ENCODE measurements at regions not wholly inside any gene's neighbourhood (a gene's known extent, or its start where the extent isn't known, plus 50 kb on each side); places are given as distances from the start of the nearest gene placed in this dataset.
A peak's percentile ranks its signal among the peaks of the same experiment; 100 is the strongest.

DNA sequence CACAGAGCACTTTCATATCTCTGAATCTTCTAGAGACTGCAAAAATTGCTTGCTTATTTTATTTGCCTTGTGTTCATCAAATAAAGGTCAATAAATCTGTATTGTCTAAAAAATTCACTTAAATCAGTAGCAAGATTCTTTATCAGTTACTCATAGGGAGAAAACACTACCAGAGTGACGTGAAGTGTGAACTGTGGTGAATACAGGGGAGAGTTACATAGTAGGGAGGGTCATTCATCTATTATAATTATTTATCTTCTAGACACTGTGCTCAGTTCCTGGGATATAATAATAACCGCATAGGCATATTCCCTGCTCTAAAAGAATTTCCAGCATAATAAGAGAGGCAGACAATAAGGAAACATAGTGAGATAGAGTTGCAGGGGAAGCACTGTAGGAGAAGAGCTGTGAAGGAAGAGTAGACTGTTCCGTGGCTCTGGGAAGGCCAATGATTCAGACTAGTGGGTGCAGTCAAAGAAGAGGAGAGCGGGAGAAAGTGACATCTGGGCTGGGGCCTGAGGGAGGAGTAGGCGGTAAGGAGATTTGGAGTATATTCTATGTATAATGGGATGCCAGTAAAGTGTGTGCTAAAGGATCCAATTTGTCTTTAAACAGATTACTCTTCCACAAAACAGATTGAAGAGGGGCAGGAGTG, 84.0 kb upstream of the TDRD3 start:
- in situ Hi-C loops (cut with MboI; ENCODE audit: low pct_unique_long_range_greater_than_20kb, low sequenced_read_pairs, unreplicated experiment), result no loop called here
- TF ChIP-seq CTCF (IDR thresholded peaks at IDR 0.05; ENCODE audit: extremely low read depth, insufficient read depth, missing control alignments), result no peak

DNA sequence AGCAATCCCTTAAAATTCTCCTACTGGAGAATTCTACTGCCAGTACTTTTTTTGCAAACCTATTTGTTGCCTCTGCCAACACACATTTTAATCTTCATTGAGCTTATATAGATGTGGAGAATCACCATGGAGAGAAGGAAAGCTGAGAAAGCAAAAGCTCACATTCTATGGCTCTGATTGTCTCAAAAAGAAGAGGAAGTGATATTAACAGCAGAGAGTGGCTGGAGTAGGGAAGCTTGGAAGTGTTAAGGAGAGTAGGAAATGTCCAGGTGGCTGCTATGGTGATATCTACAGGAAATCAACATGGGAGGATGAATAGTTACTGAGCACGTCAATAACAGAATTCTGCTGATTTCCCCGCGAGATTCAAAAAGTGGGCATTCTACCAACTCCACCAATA, 78.8 kb upstream of the TDRD3 start:
- in situ Hi-C loops (cut with MboI; ENCODE audit: low pct_unique_long_range_greater_than_20kb, low sequenced_read_pairs, unreplicated experiment), result no loop called here
- no peak for DNase-seq (ENCODE audit: low spot score)

More for the DNA sequence above, 84.0 kb upstream of the TDRD3 start:
- no peak for DNase-seq (ENCODE audit: low spot score)

DNA sequence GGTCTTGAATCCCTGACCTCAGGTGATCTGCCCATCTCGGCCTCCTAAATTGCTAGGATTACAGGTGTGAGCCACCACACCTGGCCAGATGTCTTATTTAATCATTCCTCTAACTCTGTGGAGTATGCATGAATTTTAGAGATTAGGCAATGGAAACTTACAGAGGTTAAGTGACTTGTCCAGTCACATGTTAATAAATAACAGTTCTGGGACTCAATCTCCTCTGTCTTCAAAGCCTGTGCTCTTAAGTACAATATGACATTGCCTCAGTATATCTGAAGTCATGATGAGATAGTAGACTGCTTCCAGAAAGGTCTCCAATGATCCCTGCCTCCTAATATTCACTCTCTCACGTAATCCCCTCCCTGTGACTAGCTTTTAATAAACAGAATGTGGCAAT, 72.9 kb upstream of the TDRD3 start:
- TF ChIP-seq CTCF (IDR thresholded peaks at IDR 0.05; ENCODE audit: extremely low read depth, insufficient read depth, missing control alignments), result no peak
- in situ Hi-C loops (cut with MboI; ENCODE audit: low pct_unique_long_range_greater_than_20kb, low sequenced_read_pairs, unreplicated experiment), result no loop called here

More for the DNA sequence above, 78.8 kb upstream of the TDRD3 start:
- no peak for TF ChIP-seq CTCF (IDR thresholded peaks at IDR 0.05; ENCODE audit: extremely low read depth, insufficient read depth, missing control alignments)

DNA sequence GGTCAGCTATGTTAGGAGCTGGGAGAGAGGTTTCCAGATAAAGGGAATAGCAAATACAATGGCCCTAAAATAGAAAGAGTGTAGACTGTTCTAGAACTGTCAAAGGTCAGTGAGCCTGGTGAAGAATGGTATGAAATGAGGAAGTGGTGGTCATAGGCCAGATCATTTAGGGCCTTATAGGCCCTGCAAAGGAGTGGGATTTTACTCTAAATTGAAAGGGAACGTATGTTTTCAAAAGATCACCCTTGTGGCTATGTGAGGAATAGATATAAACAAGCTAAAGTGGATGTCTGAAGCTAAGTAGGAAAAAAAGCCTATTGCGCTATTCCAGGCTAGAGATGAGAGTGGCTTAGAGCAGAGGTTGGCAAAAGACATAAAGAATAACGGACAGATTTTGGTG, 70.7 kb upstream of the TDRD3 start:
- TF ChIP-seq CTCF (IDR thresholded peaks at IDR 0.05; ENCODE audit: extremely low read depth, insufficient read depth, missing control alignments), result no peak
- DNase-seq (ENCODE audit: low spot score), result no peak
- in situ Hi-C loops (cut with MboI; ENCODE audit: low pct_unique_long_range_greater_than_20kb, low sequenced_read_pairs, unreplicated experiment), result loop anchor here (25.0 kb wide), 2 partner anchors 639 to 939 kb away; no protein-coding TSS in a partner anchor

More for the DNA sequence above, 72.9 kb upstream of the TDRD3 start:
- DNase-seq (ENCODE audit: low spot score), result no peak

- DNase-seq (ENCODE audit: low spot score), result no peak
- in situ Hi-C loops (cut with MboI; ENCODE audit: low pct_unique_long_range_greater_than_20kb, low sequenced_read_pairs, unreplicated experiment), result loop anchor here (25.0 kb wide), 2 partner anchors 640 to 940 kb away; no protein-coding TSS in a partner anchor
- no peak for TF ChIP-seq CTCF (IDR thresholded peaks at IDR 0.05; ENCODE audit: extremely low read depth, insufficient read depth, missing control alignments)
Observed at GRCh38 chr13:60327511-60327910, 69.5 kb upstream of the TDRD3 start.

GRCh38 chr13:60328073-60328472, 68.9 kb upstream of the TDRD3 start:
- TF ChIP-seq CTCF (IDR thresholded peaks at IDR 0.05; ENCODE audit: extremely low read depth, insufficient read depth, missing control alignments), result no peak
- peak; percentile 12 for DNase-seq (ENCODE audit: low spot score)
- in situ Hi-C loops (cut with MboI; ENCODE audit: low pct_unique_long_range_greater_than_20kb, low sequenced_read_pairs, unreplicated experiment), result loop anchor here (25.0 kb wide), 2 partner anchors 641 to 941 kb away; no protein-coding TSS in a partner anchor

Measured in GM13977 (cell line).